ENCODE measurements at regions not wholly inside any gene's neighbourhood (a gene's known extent, or its start where the extent isn't known, plus 50 kb on each side); places are given as distances from the start of the nearest gene placed in this dataset.

DNA sequence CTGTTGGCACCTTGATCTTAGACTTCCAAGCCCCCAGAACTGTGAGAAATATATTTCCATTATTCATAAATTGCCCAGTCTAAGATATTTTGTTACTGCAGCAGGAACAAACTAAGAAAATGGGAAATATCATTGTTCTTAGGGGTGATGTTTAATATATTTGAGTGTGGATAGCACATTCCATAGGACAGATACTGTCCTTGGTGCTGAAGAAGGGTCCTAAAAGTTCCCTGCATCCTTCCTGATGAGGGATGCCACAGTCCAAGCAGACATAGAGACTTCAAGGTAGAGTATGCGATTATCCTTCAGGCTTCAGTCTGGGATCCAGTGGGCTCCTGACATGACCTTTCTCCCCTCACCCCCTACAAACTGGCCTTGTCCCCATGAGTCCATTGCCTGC, 689.0 kb downstream of the TDRD15 start:
- TF ChIP-seq YY1 (IDR thresholded peaks at IDR 0.05; ENCODE audit: insufficient read depth, insufficient read length) (no peak), ZNF274 (IDR thresholded peaks at IDR 0.05; ENCODE audit: low read depth, low read length) (no peak), SUZ12 (IDR thresholded peaks at IDR 0.05; ENCODE audit: extremely low read depth, insufficient read depth, insufficient read length) (no peak)
- H3K36me3 ChIP-seq (ENCODE audit: insufficient read depth, insufficient read length, low read length) = no peaks in the 10 kb centered on the region
- no peak for DNase-seq (ENCODE audit: low read depth, low spot score)
- H3K4me3 ChIP-seq (ENCODE audit: insufficient read length, low read depth) = no peak overlapping the region
- H3K4me1 ChIP-seq (ENCODE audit: insufficient read depth, insufficient read length) = no peaks in the 10 kb centered on the region
- no peaks in the 10 kb centered on the region for H3K27me3 ChIP-seq (ENCODE audit: insufficient read depth, insufficient read length)
- H3K9ac ChIP-seq (ENCODE audit: insufficient read length, low read depth) = no peak overlapping the region
- no peaks in the 10 kb centered on the region for H3K9me3 ChIP-seq (ENCODE audit: insufficient read depth, low read length)

DNA sequence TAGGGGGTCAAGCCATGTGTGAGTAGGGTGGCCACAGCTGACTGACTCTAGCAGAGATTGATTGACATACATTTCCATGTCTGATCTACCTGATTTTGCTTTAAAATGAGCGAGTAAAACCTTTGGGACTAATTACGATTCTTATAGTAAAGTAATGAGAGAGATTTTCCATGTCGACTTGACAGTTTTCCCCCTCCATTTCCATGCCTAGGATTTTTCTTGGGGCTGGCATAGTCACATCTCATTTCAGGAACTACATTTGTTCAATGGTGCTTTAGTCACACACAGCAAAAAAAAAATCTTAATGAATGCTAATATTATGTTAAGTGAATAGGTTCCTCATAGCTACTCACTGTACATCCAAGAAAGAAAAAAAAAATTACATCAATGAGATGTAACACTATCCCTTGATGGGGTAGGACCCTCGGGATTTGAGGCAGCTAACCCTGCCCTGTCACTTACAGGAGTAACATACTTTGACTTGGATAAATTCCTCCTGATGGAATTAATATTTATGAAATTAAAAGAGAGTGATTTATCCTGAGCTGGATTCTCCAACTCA, 690.9 kb downstream of the TDRD15 start:
- Histone ChIP-seq H3K27me3 (ENCODE audit: insufficient read depth, insufficient read length) (no peaks in the 10 kb centered on the region), H3K4me1 (ENCODE audit: insufficient read depth, insufficient read length) (no peaks in the 10 kb centered on the region), H3K9ac (ENCODE audit: insufficient read length, low read depth) (no peak overlapping the region), H3K9me3 (ENCODE audit: insufficient read depth, low read length) (no peaks in the 10 kb centered on the region), H3K36me3 (ENCODE audit: insufficient read depth, insufficient read length, low read length) (no peaks in the 10 kb centered on the region), H3K4me3 (ENCODE audit: insufficient read length, low read depth) (no peak overlapping the region)
- TF ChIP-seq ZNF274 (IDR thresholded peaks at IDR 0.05; ENCODE audit: low read depth, low read length) = no peak
- TF ChIP-seq YY1 (IDR thresholded peaks at IDR 0.05; ENCODE audit: insufficient read depth, insufficient read length) = no peak
- TF ChIP-seq SUZ12 (IDR thresholded peaks at IDR 0.05; ENCODE audit: extremely low read depth, insufficient read depth, insufficient read length) = no peak
- no peak for DNase-seq (ENCODE audit: low read depth, low spot score)

DNA sequence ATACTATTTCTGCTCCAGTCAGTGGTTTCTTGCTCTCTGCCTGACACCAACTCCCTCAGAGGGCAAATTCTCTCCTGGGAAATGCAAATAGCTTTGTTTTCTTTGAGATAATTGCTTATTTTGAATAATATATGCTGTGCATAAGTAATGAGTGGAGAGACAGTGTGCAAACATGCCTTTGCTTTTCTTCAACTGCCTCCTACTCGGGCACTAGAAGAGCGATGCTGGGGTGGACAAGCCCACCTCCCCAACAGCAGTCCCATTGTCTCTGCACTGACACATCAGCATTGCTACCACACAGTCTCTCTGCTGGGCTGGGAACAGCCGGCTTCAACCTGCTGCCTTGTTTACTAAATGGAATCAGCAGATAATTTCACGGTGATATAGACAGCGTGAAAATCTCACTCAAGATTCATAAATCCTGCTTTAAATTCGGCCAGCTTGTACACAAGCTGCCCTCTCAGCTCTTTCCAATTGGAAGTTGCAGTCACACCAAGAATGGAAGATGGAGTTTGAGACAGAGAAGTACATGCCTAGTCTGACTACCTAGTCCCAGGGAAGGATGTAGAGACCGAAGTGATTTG, 694.5 kb downstream of the TDRD15 start:
- Histone ChIP-seq H3K9ac (ENCODE audit: insufficient read length, low read depth) (no peak overlapping the region), H3K9me3 (ENCODE audit: insufficient read depth, low read length) (no peaks in the 10 kb centered on the region), H3K36me3 (ENCODE audit: insufficient read depth, insufficient read length, low read length) (no peaks in the 10 kb centered on the region), H3K27me3 (ENCODE audit: insufficient read depth, insufficient read length) (no peaks in the 10 kb centered on the region), H3K4me3 (ENCODE audit: insufficient read length, low read depth) (no peak overlapping the region), H3K4me1 (ENCODE audit: insufficient read depth, insufficient read length) (no peaks in the 10 kb centered on the region)
- no peak for DNase-seq (ENCODE audit: low read depth, low spot score)
- TF ChIP-seq ZNF274 (IDR thresholded peaks at IDR 0.05; ENCODE audit: low read depth, low read length) = no peak
- TF ChIP-seq SUZ12 (IDR thresholded peaks at IDR 0.05; ENCODE audit: extremely low read depth, insufficient read depth, insufficient read length) = no peak
- no peak for TF ChIP-seq YY1 (IDR thresholded peaks at IDR 0.05; ENCODE audit: insufficient read depth, insufficient read length)

DNA sequence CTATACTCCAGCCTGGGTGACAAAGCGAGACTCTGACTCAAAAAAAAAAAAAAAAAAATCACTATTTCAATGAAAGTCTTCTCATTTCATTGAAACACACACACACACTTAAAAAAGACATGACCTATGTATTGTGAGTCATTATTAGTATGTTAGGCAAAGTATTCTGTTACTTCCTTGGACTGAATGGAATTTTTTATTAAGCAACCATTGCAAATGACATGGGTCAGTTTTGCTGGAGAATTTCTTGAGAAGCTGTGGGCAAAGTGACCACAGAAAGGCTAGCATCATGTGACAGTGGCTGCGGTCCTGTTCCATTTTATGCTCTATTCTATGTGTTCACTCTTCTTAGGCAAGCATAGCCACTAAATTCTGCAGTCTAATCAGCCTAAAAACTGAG, 695.7 kb downstream of the TDRD15 start:
- H3K36me3 ChIP-seq (ENCODE audit: insufficient read depth, insufficient read length, low read length) = no peaks in the 10 kb centered on the region
- no peak overlapping the region for H3K9ac ChIP-seq (ENCODE audit: insufficient read length, low read depth)
- H3K4me1 ChIP-seq (ENCODE audit: insufficient read depth, insufficient read length) = no peaks in the 10 kb centered on the region
- no peak for DNase-seq (ENCODE audit: low read depth, low spot score)
- TF ChIP-seq SUZ12 (IDR thresholded peaks at IDR 0.05; ENCODE audit: extremely low read depth, insufficient read depth, insufficient read length) (no peak), YY1 (IDR thresholded peaks at IDR 0.05; ENCODE audit: insufficient read depth, insufficient read length) (no peak), ZNF274 (IDR thresholded peaks at IDR 0.05; ENCODE audit: low read depth, low read length) (no peak)
- no peaks in the 10 kb centered on the region for H3K27me3 ChIP-seq (ENCODE audit: insufficient read depth, insufficient read length)
- no peak overlapping the region for H3K4me3 ChIP-seq (ENCODE audit: insufficient read length, low read depth)
- H3K9me3 ChIP-seq (ENCODE audit: insufficient read depth, low read length) = no peaks in the 10 kb centered on the region

DNA sequence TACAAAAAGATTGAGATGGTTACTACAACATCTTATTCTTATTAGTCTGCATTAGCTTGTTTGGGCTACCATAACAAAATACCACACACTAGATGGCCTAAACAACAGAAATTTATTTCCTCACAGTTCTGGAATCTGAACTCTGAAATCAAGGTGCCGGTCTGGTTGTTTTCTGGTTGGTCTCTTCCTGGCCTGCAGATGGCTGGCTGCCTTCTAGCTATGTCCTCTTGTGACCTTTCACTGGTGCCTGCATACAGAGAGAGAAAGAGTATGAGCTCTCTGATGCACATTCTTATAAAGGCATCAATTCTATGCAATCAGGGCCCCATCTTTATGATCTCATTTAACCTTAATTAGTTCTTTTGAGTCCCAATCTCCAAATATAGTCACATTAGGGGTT, 696.5 kb downstream of the TDRD15 start:
- no peak overlapping the region for H3K9ac ChIP-seq (ENCODE audit: insufficient read length, low read depth)
- H3K4me3 ChIP-seq (ENCODE audit: insufficient read length, low read depth) = no peak overlapping the region
- H3K4me1 ChIP-seq (ENCODE audit: insufficient read depth, insufficient read length) = no peaks in the 10 kb centered on the region
- H3K36me3 ChIP-seq (ENCODE audit: insufficient read depth, insufficient read length, low read length) = no peaks in the 10 kb centered on the region
- H3K27me3 ChIP-seq (ENCODE audit: insufficient read depth, insufficient read length) = no peaks in the 10 kb centered on the region
- DNase-seq (ENCODE audit: low read depth, low spot score) = no peak
- no peaks in the 10 kb centered on the region for H3K9me3 ChIP-seq (ENCODE audit: insufficient read depth, low read length)
- TF ChIP-seq ZNF274 (IDR thresholded peaks at IDR 0.05; ENCODE audit: low read depth, low read length) = no peak
- no peak for TF ChIP-seq YY1 (IDR thresholded peaks at IDR 0.05; ENCODE audit: insufficient read depth, insufficient read length)
- TF ChIP-seq SUZ12 (IDR thresholded peaks at IDR 0.05; ENCODE audit: extremely low read depth, insufficient read depth, insufficient read length) = no peak

DNA sequence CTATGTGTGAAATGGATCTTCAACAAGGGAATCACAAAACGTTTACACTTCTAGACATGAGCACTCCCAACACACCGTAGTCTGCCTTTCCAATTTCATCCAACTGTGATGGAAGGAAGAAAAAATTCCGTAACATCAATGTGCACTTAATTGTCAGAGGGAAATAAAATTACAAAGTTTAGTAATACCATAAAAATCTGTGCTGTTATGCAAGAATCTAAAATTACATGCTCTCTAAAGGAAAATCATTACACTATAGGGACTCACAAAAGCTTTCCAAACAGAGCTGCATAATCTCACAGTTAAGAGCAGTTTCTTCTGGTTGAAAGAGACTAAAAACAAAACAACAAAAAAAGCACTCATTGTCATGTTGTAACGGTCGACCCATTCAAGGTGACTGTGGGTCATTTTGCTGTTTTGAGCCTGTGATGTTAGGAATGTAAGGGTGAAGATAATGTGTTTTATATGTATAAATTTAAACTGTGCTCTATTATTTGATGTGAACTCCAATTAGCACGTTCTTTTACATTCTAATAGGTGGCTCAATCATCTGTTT, 698.0 kb downstream of the TDRD15 start:
- DNase-seq (ENCODE audit: low read depth, low spot score) = no peak
- TF ChIP-seq YY1 (IDR thresholded peaks at IDR 0.05; ENCODE audit: insufficient read depth, insufficient read length) (no peak), SUZ12 (IDR thresholded peaks at IDR 0.05; ENCODE audit: extremely low read depth, insufficient read depth, insufficient read length) (no peak), ZNF274 (IDR thresholded peaks at IDR 0.05; ENCODE audit: low read depth, low read length) (no peak)
- Histone ChIP-seq H3K27me3 (ENCODE audit: insufficient read depth, insufficient read length) (no peaks in the 10 kb centered on the region), H3K9me3 (ENCODE audit: insufficient read depth, low read length) (no peaks in the 10 kb centered on the region), H3K36me3 (ENCODE audit: insufficient read depth, insufficient read length, low read length) (no peaks in the 10 kb centered on the region), H3K4me1 (ENCODE audit: insufficient read depth, insufficient read length) (no peaks in the 10 kb centered on the region), H3K9ac (ENCODE audit: insufficient read length, low read depth) (no peak overlapping the region), H3K4me3 (ENCODE audit: insufficient read length, low read depth) (no peak overlapping the region)

DNA sequence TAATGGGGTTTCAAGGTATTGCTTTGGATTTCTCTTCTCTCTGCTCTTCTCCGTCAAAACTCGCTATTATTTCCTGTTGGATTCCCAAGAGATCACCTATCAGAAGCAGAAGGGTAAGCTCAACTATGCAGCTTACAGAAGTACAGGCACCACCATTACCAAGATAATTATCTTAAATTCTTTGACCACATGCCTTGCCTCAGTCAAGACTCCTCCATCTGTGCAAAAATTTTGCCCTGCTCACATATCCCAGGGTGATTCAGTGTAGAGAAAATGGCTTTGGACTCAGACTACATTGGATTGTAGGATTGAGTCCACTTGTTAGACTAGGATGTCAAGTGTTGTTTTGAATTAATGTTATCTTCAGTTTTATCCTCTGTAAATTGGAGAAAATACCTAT, 698.7 kb downstream of the TDRD15 start:
- TF ChIP-seq SUZ12 (IDR thresholded peaks at IDR 0.05; ENCODE audit: extremely low read depth, insufficient read depth, insufficient read length) (no peak), ZNF274 (IDR thresholded peaks at IDR 0.05; ENCODE audit: low read depth, low read length) (no peak), YY1 (IDR thresholded peaks at IDR 0.05; ENCODE audit: insufficient read depth, insufficient read length) (no peak)
- DNase-seq (ENCODE audit: low read depth, low spot score) = no peak
- Histone ChIP-seq H3K27me3 (ENCODE audit: insufficient read depth, insufficient read length) (no peaks in the 10 kb centered on the region), H3K9me3 (ENCODE audit: insufficient read depth, low read length) (no peaks in the 10 kb centered on the region), H3K4me3 (ENCODE audit: insufficient read length, low read depth) (no peak overlapping the region), H3K9ac (ENCODE audit: insufficient read length, low read depth) (no peak overlapping the region), H3K36me3 (ENCODE audit: insufficient read depth, insufficient read length, low read length) (no peaks in the 10 kb centered on the region), H3K4me1 (ENCODE audit: insufficient read depth, insufficient read length) (no peaks in the 10 kb centered on the region)
